NCI-H1436 treated with DMSO at 0.1 percent for 48 hours (cell line): ENCODE measurements at regions not wholly inside any gene's neighbourhood (a gene's known extent, or its start where the extent isn't known, plus 50 kb on each side); places are given as distances from the start of the nearest gene placed in this dataset.

Source experiments
- DNase-seq: peaks from one replicate; lab custom pipeline; 2025; lab: John Stamatoyannopoulos, UW

- DNase-seq: no peak
Measured at GRCh38 chr12:98351784-98352183, 163.6 kb upstream of the TMPO start.

GRCh38 chr12:98352218-98352811, 163.1 kb upstream of the TMPO start:
- DNase-seq: no peak

GRCh38 chr12:98352835-98353234, 162.6 kb upstream of the TMPO start:
- DNase-seq: no peak

GRCh38 chr12:98354520-98355035, 160.8 kb upstream of the TMPO start:
- no peak for DNase-seq

- no peak for DNase-seq
Measured at GRCh38 chr12:98355322-98355721, 160.1 kb upstream of the TMPO start.

GRCh38 chr12:98355933-98356332, 159.5 kb upstream of the TMPO start:
- no peak for DNase-seq

GRCh38 chr12:98358144-98358543, 157.2 kb upstream of the TMPO start:
- DNase-seq: no peak

GRCh38 chr12:98359856-98360255, 155.5 kb upstream of the TMPO start:
- DNase-seq: no peak

- DNase-seq: no peak
Measured at GRCh38 chr12:98360401-98360800, 155.0 kb upstream of the TMPO start.

- DNase-seq: no peak
Measured at GRCh38 chr12:98369581-98369980, 145.8 kb upstream of the TMPO start.

- DNase-seq: no peak
Measured at GRCh38 chr12:98370976-98371375, 144.4 kb upstream of the TMPO start.

- DNase-seq: no peak
Measured at GRCh38 chr12:98371419-98371818, 144.0 kb upstream of the TMPO start.

- DNase-seq: no peak
Measured at GRCh38 chr12:98372340-98373024, 142.9 kb upstream of the TMPO start.

GRCh38 chr12:98373025-98373554, 142.3 kb upstream of the TMPO start:
- peak; percentile 60 for DNase-seq

GRCh38 chr12:98374007-98374406, 141.4 kb upstream of the TMPO start:
- no peak for DNase-seq

GRCh38 chr12:98379106-98379505, 136.3 kb upstream of the TMPO start:
- DNase-seq: no peak

- DNase-seq: no peak
Measured at GRCh38 chr12:98385641-98386040, 129.7 kb upstream of the TMPO start.

- no peak for DNase-seq
Measured at GRCh38 chr12:98387444-98387843, 127.9 kb upstream of the TMPO start.

- DNase-seq: no peak
Measured at GRCh38 chr12:98388126-98388525, 127.3 kb upstream of the TMPO start.

- DNase-seq: no peak
Measured at GRCh38 chr12:98389593-98389992, 125.8 kb upstream of the TMPO start.

GRCh38 chr12:98397323-98398105, 117.9 kb upstream of the TMPO start:
- peak; percentile 87 for DNase-seq

- no peak for DNase-seq
Measured at GRCh38 chr12:98399532-98399931, 115.9 kb upstream of the TMPO start.

- DNase-seq: no peak
Measured at GRCh38 chr12:98401427-98401826, 114.0 kb upstream of the TMPO start.
